GM20431 (cell line): ENCODE measurements at regions not wholly inside any gene's neighbourhood (a gene's known extent, or its start where the extent isn't known, plus 50 kb on each side); places are given as distances from the start of the nearest gene placed in this dataset.

ENCODE experiments used
- in situ Hi-C: fragments of 300-500 bp; cut with MseI, MboI; formaldehyde crosslinking; loops from one replicate; pipeline ENCODE4 v1.15.0; 2020; ENCODE audit warnings: low sequenced_read_pairs; ENCODE audit not compliant: unreplicated experiment

DNA sequence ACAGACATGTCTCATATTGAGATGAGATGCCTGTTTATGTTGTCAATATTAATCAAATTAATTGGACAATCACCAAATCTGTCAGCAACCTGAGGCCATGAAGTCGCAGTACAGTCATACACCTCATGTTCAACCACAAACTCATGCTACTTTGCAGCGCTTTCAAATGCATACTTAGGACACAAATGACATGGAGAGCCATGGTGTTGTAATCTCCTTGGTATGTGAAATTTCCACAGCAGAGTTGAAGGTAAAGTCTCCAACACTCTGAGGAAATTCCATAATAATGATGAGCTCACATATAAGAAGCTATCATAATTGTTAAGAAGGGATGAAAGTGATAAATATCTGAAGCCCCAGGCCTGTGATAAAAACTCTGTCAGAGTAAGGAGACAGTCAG is 873.9 kb downstream of the MCTP2 start:
- in situ Hi-C loops = no loop called here

DNA sequence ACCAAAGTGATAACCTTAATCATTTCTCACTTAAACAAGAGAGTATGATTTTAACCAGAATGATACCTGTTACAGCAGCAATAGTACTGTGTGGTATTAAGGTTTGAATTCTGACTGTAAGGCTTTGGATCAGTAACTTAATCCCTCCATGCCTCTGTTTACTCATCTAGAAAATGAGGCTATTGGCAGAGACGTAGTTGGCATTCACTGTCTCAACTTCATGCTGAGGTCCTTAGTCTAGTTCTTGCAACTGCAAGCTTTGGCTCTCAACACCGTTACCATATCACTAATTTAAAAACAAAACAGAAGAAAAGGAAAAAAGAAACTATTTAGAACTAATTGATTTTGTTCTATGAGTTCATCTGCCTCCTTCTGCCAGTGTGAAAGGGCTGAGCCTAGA is 875.4 kb downstream of the MCTP2 start:
- in situ Hi-C loops = no loop called here

DNA sequence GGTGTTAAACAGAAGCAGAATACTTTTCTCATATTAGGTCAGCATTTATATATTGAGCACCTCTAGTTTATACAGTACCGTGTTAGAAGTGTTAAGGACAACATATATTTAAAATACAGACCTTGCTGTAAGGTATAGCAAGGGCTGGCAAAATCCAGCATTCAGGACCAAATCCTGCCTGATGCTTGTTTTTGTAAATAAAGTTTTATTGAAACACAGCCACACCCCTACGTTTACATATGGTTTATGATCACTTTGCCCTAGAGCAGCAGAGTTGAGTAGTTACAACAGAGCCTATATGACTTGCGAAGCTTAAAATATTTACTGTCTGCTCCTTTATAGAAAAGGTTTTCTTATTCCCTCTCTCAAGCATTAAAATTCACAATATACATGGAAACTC is 877.3 kb downstream of the MCTP2 start:
- in situ Hi-C loops = no loop called here

DNA sequence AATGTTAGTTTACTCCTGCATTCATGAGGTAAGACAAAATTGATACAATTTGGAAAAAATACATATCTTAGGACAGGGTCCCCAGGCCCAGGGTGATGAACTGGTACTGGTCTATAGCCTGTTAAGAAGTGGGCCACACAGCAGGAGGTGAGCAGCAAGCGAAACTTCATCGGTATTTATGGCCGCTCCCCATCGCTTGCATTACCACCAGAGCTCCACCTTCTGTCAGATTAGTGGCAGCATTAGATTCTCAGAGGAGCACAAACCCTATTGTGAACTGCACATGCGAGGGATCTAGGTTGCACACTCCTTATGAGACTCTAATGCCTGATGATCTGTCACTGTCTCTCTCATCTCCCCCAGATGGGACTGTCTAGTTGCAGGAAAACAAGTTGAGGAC is 880.6 kb downstream of the MCTP2 start:
- in situ Hi-C loops = no loop called here

DNA sequence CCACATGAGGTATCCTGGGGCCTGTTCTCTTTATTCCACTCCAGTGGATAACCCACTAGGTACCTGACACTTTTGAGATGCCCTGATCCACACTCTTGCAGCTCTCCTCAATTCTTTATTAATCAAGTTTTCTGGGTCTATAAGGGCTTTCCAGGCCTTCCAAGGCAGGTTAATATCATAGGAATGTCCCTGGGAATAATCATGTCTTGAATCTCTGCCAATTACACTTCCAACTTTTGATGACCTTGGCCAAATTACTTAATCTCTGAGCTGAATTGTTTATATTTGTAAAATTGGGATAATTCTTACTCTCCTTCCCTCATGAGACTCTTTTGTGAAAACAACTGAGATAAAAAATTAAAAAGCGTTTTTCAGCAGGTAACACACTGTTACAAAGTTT is 881.7 kb downstream of the MCTP2 start:
- in situ Hi-C loops = no loop called here

DNA sequence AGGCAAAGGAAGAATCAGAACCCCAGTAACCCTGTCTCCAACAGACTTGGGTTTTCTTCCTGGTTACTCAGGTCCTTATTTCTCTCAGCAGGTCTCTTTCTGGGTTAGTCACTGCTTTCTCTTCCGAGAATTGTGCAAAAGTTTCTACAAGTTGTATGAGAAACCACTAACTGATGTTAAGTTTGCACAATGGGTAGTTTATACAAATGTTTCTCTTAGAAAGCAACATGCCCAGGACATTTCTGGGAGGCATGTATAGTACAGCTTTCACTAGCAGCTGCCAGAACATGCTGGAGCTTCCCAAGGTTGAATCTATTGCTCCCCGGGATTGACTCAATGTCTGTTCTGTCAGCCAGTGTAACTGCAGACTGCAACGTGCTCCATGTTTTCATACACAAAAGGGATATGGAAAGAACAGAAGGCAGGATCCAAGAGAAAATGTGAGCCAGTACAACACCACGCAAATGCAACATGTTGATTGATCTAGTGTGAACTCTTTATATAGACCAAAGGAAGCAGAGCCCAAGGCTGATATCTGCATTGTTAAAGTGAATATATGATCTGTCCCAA is 887.8 kb downstream of the MCTP2 start:
- in situ Hi-C loops = no loop called here

DNA sequence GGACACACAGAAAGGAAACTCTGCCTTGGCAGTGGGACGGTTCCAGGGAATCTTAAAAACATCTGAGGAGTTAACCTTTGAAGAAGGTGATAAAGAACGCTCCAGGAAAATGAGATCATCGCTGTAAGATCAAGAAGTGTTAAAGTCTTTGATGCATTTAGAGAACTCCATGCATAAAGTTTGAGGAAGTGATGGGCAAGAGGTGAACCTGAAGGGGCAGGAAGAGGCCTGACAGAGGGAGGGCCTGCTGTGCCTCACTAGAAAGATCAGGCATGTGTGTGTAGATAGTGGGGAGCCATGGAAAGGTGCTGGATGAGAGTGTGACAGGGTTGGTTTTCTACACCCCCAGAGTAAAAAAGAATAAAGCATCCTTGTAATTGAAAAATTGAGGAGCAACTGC is 889.2 kb downstream of the MCTP2 start:
- in situ Hi-C loops = no loop called here

DNA sequence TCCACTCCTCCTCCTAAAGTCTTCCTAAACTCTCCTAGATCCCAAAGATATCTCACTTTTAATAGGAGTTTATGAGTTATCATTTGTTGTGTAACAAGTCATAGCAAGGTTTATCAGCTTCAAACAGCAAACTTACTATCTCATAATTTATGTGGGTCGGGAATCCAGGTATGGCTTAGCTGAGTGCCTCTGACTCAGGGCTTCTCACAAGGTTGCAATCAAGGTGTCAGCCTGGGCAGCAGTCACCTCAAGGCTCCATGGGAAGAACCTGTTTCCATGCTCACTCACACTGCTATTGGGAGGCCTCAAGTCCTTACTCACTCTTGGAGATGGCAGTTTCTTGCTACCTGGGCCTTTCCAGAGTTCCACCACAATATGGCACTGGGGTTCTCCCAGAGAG is 889.8 kb downstream of the MCTP2 start:
- in situ Hi-C loops = no loop called here

DNA sequence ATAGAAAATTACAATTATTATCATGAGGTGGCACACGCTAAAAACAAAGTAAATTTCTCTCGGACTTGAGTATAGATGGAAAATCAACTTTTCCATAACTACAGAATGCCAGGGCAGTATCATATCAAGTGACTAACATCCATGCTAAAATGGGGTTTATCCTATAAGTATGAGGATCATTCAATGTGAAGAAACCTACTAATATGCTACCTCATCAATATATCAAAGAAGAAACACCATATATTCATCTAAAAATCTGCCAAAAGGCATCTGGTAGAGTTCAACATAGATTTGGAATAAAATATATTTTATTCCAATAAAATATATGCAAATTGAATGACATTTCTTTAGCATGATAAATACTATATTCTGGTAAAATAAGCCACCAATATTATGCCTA is 894.4 kb downstream of the MCTP2 start:
- in situ Hi-C loops = no loop called here

DNA sequence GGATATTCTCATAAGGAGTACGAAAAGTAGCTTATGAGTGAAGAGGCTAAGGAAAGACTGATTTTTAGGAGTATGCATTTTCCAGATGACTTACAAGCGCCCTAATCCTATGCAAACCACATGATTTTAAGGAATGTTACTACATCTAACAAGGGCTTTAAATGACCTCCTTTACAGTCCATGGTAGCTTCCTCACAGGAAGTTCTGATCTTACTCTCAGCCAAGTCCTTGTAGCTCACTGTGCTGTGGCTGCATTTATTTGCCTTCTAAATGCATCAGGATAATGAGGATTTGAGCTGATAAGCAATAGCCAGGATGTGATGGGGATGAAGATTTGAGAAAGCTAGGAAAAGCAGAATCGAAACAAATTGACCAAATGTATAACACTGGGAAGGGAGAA is 896.0 kb downstream of the MCTP2 start:
- in situ Hi-C loops = no loop called here

DNA sequence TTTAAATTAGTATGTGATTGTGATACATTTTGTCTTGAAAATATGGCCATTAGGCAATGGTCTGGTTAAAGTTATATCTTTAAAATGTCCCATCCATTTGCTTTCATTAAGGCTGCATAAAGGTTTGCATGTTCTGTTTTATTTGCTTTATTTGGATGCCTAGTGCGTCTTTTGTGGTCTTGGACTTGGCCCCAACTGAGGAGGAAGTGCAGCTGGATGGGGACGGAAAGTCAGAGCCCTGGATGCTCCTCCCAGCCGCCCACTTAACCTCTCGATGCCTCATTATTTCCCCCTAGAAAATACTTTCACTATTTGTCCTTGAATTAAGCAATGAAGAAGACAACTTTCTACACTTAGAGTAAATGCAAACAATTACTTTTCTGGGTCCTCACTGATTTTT is 898.2 kb downstream of the MCTP2 start:
- in situ Hi-C loops = no loop called here

DNA sequence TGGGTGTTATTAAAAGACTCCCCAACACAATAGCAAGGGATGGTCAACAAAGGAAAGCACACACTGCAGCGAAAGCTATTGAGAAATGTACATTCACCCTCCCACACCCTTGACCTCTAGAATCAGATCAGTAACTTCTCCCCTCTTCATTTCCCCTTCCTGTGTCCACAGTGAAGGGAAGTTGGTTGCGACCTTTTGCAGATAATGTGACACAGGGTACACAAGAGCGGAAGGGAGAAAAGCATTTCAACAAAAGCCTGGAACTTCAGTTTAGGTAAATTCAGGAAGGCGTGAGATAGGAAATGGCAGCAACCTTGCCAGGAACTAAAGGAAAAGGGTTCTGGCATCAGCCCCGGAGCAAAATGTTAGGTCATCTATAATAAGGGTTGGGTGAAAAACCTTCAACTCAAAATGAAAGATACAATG is 899.8 kb downstream of the MCTP2 start:
- in situ Hi-C loops = no loop called here

DNA sequence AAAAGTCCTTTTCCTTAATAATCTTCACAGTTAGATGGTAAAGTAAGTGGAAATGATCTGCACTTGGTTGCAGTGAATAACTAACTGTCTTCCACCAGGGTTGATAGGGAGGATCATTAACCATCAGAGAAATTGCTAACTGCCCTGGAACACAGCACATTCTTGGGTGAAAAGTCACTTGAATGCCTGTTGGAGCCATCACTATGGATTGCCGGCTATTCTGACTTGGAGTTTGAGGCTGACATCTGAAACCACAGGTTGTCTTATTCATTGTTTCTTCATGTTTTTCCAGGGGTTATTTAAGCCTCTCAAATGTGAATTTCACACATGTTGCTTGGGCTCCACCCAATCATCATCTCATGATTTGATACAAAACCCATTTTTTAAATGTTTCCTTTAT is 901.4 kb downstream of the MCTP2 start:
- in situ Hi-C loops = no loop called here

DNA sequence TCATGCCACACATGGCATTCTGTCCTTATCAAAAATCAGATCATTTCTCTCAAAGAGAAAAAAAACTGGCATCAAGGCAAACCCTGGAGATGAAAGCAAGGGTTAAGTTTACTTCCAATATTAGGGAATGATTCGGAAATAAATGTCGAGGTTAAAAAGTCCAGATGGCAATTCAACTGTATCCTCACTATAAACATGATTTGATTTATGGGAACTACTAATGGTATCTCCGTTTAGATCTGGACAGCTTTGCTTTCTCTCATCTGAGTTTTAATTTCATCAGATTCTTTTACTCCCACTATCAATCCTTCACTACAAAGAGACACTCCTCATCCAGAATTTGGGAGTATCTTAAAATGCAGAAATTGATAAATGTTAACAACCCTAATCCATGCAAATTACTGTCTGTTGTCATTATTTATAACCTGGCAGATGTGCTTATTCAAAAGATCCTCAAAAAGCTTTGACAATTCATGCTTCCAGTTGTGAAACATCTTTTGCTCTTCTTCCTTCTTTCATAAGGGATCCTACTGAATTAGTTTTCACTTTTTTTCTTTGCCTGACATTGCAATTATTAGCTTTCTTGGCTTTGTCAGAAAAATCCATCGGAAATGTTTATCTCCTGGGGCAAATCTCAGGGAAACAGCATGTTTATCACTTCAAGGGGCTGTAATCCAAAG is 903.2 kb downstream of the MCTP2 start:
- in situ Hi-C loops = no loop called here

DNA sequence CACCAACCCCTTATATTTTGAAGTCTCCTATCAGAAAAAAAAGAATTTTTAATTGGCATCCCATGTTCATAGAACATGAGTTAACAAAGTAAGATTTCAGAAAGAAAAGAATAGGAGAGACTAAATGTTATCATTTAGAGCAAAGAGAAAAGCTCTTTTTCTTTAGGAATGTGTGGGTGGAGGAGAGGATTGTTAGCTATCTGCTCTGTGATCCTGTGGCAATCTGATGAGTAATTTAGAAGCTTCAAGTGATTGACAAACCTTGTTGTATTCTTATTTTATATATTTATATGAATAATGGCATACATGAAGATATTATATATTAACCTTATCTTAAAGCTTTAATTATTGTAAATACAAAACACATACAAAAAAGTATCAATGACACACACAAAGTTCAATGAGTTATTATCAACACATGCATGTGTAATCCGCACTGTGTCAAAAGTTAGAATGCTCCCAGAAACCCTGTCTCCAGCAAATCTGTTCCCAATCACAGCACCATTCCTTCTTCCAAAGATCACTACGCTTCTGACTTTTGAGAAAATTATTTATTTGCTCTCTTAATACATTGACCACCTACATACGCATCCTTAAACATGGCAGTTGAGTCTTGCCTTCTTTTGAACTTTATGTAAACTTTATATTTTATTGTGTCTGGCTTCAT is 907.4 kb downstream of the MCTP2 start:
- in situ Hi-C loops = no loop called here

DNA sequence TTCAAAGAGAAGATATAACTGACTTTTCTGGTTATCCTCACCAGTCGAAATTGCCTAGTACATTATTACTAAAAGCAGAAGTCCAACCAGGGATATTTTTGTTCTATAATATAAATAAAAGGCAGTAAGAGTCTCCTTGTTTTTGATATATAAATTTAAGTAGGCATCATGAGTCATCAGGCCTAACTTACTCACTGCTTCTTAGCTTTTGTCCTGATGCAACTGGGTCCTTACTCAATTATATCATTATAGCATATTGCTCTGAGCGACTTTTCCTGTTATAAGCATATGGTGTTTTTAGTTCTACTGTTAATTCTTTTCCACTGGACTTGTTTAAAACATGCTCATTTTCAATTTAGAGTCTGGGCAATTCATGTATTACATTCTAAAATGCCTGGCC is 910.1 kb downstream of the MCTP2 start:
- in situ Hi-C loops = no loop called here

DNA sequence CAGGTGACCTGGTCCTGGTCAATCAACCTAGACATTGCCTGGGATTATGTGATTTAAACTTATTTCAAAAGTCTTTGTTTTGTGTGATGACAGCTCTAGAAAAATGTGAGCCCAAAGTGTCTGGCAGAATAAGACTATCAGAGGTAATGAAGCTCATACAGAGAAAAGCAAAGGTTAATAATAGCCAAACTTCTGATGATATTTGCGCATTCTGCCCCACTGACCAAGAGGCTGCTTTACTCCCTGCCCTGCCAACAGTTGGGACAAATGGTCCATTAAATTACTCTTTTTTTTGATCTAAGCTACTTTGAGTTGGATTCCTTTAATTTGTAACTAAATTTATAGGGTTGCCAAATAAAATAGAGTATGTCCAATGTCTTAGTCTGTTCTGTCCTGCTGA is 911.2 kb downstream of the MCTP2 start:
- in situ Hi-C loops = no loop called here

DNA sequence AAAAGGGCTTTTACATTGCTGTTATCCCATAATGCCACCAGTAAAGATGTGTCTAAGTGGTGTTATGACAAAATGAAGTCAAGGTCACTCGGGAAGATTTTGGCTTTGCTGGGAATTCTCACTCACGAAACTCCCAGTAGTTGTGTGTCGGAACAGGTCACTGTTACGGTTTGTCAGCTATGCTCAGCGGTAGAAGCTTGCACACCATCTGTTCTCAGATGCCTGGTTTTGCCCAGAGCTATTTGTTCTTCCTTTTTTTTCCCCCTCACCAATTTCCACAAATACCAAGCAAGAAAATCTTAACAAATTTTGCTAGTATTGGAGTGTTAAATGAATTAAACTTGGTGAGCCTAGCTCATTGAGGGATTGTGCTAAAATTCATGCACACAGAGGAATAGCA is 915.1 kb downstream of the MCTP2 start:
- in situ Hi-C loops = no loop called here

DNA sequence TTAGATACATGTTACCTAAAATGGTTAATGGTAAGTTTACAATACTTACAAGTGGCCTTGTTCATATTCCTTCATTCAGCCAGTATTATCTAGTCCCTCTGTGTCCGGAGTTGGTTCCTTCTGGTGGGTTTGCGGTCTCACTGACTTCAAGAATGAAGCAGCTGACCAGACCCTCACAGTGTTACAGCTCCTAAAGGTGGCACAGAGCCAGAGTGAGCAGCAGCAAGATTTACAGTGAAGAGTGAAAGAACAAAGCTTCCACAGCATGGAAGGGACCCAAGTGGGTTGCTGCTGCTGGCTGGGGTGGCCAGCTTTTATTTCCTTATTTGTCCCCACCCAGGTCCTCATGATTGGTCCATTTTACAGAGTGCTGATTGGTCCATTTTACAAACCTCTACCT is 916.8 kb downstream of the MCTP2 start:
- in situ Hi-C loops = no loop called here

DNA sequence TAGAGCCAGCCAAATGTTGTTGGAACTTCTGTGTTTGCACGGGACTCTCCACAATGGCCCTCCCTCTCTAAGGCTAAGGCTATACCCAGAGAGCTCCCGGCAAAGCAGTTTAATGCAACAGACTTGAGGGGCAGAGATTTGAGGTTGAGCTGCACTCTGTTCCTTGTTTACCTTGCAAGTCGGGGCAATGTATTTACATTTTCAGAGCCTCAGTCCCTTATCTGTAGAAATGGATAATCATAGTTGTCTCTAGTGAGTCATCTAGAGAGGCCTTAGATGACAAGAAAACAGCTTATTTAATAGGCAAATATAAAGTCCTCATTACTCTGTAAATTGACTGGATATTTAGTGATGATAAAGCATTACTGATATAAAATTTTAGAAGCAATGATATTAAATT is 917.7 kb downstream of the MCTP2 start:
- in situ Hi-C loops = no loop called here

DNA sequence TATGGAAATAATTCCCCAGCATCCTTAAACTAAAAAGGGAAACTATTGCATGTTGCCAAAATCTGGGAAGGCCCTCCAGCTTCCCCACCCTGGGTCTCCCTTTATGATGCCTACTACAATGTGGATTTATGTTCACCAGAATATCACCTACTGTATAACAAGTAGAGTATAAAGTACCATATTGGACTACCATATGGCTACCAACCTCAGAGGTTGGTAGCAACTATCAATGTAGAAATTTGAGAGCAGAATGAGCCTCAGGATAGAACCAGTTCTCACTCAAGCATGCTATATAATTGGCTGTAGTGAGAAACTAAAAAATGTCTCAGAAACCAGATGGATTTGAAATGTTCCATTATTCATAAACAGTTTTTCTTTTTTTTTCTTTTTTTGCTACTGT is 918.4 kb downstream of the MCTP2 start:
- in situ Hi-C loops = no loop called here

DNA sequence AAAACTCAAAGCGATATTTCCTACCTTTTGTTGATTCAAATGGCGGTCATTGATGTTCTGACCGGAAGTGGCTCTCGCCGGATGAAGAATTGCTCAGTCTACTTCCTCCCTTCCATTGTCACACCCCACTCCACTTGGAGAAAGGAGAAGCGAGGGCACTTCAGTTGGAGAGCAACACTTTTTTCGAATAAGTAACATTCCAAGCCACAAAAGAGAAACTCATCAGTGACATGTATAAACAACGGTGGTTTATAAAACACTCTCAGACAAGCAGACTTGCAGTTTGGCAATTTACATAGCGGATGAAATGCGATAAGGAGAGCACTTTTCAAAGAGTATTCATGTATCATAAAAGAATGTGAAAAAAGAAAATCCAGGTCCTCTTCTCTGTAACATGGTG is 919.1 kb downstream of the MCTP2 start:
- in situ Hi-C loops = no loop called here
